Tibial nerve (tissue), 4 donors: ENCODE measurements at regions not wholly inside any gene's neighbourhood (a gene's known extent, or its start where the extent isn't known, plus 50 kb on each side); places are given as distances from the start of the nearest gene placed in this dataset.
A peak's percentile ranks its signal among the peaks of the same experiment; 100 is the strongest.

Source experiments
- DNase-seq, 2 donors: peaks; one replicate each; pipeline ENCODE4 v3.0.0-alpha.2; 2019; ENCODE audit warnings: low spot score in 2 of 2
- H3K27ac ChIP-seq, 4 donors: fragments of 200-600 bp; sonication (generic) in 3 of 4; one replicate each; pipeline ENCODE4 v1.5.1; 2017 to 2019; ENCODE audit warnings: mild to moderate bottlenecking in 1 of 4
- H3K27me3 ChIP-seq, 2 donors: fragments of 200-600 bp; sonication (generic) in 1 of 2; one replicate each; pipeline versions ENCODE4 v1.5.1 to v1.6.0; 2017 to 2019
- H3K36me3 ChIP-seq, 3 donors: fragments of 200-600 bp; sonication (generic); one replicate each; pipeline ENCODE4 v1.5.1; 2018 to 2019
- H3K4me1 ChIP-seq, 4 donors: fragments of 200-600 bp; sonication (generic) in 3 of 4; one replicate each; pipeline ENCODE4 v1.5.1; 2017 to 2019
- H3K4me3 ChIP-seq, 4 donors: fragments of 200-600 bp; sonication (generic) in 3 of 4; one replicate each; pipeline ENCODE4 v1.5.1; 2017 to 2019; ENCODE audit warnings: mild to moderate bottlenecking in 1 of 4, moderate library complexity in 1 of 4
- H3K9me3 ChIP-seq, 4 donors: fragments of 200-600 bp; sonication (generic) in 3 of 4; one replicate each; pipeline ENCODE4 v1.5.1; 2017 to 2019
- EP300 ChIP-seq, 2 donors: sonication (generic); formaldehyde crosslinking; IDR thresholded peaks; one replicate each; pipeline ENCODE4 v1.6.1; 2017; ENCODE audit warnings: antibody characterized with exemption in 2 of 2, mild to moderate bottlenecking in 1 of 2
- POLR2A ChIP-seq, 2 donors: fragments of 450-650 bp; IDR thresholded peaks; one replicate each; pipeline ENCODE4 v1.6.1; 2017; ENCODE audit warnings: antibody characterized with exemption in 2 of 2, mild to moderate bottlenecking in 2 of 2, moderate library complexity in 2 of 2
- WGBS, 2 donors: methylation state at CpG; one replicate each; pipeline ENCODE4 v1.1.5; 2018; 5-methylcytosine and 5-hydroxymethylcytosine counted together
- TF ChIP-seq, protein P1 (sequence below), 5 experiments: fragments of 200-600 bp in 3 of 5; fragments of 450-650 bp in 2 of 5; sonication (generic) in 3 of 5; IDR thresholded peaks; one replicate each; pipeline ENCODE4 v1.5.1; 2016 to 2019; ENCODE audit warnings: antibody characterized with exemption in 5 of 5, mild to moderate bottlenecking in 3 of 5, moderate library complexity in 2 of 5

DNA sequence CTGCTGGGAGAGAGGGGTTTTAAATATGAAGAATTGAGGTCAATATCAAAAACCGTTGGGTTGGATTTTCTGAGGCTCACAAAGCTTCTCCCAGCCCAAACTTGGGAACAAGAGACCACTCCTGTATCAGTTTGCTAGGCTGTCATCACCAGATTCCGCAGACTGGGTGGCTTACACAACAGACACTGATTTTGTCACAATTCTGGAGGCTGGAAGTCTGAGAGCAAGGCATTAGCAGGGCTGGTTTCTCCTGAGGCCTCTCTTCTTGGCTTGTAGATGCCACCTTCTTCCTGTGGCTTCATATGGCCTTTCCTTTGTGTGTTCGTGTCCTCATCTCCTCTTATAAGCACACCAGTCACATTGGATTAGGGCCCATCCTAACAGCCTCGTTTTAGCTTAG is 122.9 kb upstream of the COPS8 start:
- Histone ChIP-seq H3K27me3 (no peaks in the 10 kb centered on the region), H3K27ac (peak overlapping the region in 1 of 4 donors; percentile 4), H3K4me1 (peaks cover 0 to 24% (median 4%) of the 10 kb centered on the region in 4 donors), H3K9me3 (no peaks in the 10 kb centered on the region), H3K4me3 (no peak overlapping the region), H3K36me3 (no peaks in the 10 kb centered on the region)
- 89 to 98% methylated on average over 4 of the region's 4 CpGs for WGBS, 2 donors
- no peak for DNase-seq
- TF ChIP-seq POLR2A (IDR thresholded peaks at IDR 0.05), result no peak
- TF ChIP-seq EP300 (IDR thresholded peaks at IDR 0.05), result no peak
- TF ChIP-seq, protein P1, sequence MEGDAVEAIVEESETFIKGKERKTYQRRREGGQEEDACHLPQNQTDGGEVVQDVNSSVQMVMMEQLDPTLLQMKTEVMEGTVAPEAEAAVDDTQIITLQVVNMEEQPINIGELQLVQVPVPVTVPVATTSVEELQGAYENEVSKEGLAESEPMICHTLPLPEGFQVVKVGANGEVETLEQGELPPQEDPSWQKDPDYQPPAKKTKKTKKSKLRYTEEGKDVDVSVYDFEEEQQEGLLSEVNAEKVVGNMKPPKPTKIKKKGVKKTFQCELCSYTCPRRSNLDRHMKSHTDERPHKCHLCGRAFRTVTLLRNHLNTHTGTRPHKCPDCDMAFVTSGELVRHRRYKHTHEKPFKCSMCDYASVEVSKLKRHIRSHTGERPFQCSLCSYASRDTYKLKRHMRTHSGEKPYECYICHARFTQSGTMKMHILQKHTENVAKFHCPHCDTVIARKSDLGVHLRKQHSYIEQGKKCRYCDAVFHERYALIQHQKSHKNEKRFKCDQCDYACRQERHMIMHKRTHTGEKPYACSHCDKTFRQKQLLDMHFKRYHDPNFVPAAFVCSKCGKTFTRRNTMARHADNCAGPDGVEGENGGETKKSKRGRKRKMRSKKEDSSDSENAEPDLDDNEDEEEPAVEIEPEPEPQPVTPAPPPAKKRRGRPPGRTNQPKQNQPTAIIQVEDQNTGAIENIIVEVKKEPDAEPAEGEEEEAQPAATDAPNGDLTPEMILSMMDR (IDR thresholded peaks at IDR 0.05), result no peak

DNA sequence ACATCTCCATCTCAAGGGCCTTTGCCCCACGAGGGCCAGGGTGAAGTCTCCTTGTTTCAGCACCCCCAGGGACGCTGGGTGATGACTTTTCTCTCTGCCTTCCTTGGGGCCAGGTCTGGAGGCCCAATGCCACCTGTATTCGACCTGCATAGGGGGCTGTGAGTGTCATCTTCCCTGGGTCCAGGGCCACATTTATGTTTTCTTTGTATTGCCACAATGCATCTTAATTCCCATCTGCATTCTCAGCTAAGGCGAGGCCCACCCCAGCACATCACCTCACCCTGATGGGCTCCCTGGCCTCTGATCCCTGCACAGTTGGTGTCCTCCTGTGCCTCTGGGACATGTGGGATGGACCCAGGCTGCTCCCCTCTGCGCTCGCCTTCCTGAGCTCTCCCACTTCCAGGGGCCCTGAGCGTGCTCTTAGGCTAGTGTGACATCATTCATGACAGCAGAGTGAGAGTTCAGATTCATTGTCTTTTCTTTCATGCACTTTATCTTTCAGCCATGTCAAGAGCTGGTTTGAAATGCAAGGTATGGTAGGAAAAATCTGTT is 122.0 kb upstream of the COPS8 start:
- no peaks in the 10 kb centered on the region for H3K36me3 ChIP-seq
- DNase-seq, result no peak
- H3K27me3 ChIP-seq, result no peaks in the 10 kb centered on the region
- H3K9me3 ChIP-seq, result no peaks in the 10 kb centered on the region
- TF ChIP-seq EP300 (IDR thresholded peaks at IDR 0.05), result no peak
- TF ChIP-seq, protein P1 (IDR thresholded peaks at IDR 0.05), result no peak
- TF ChIP-seq POLR2A (IDR thresholded peaks at IDR 0.05), result no peak
- H3K4me3 ChIP-seq, result no peak overlapping the region
- WGBS, 2 donors, result 81 to 87% methylated on average over 7 of the region's 7 CpGs
- H3K27ac ChIP-seq, result peak overlapping the region in 1 of 4 donors; percentile 47
- H3K4me1 ChIP-seq, result peaks cover 0 to 17% (median 4%) of the 10 kb centered on the region in 4 donors

DNA sequence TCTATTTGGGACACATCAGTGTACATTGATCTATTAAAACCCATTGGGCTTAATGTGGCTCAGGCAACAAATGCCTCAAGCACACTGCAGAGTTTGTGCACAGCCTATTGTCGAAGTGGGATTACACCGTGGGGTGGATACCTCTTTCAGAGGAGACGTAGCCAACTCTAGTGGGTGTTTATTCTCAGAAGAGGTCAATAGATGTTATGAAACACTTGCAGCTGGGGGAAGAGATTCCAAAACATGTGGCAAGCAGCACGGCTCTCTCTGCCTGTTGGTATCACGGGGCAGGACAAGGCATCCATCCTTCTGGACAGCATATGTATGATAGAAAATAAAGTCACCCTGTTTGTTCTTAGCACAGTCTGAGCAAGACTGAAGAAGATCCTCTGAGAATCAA is 121.4 kb upstream of the COPS8 start:
- H3K36me3 ChIP-seq, result no peaks in the 10 kb centered on the region
- DNase-seq, result peak; percentile 65 to 75
- H3K4me3 ChIP-seq, result no peak overlapping the region
- H3K4me1 ChIP-seq, result peaks cover 0 to 13% (median 4%) of the 10 kb centered on the region in 4 donors
- TF ChIP-seq POLR2A (IDR thresholded peaks at IDR 0.05), result no peak
- TF ChIP-seq EP300 (IDR thresholded peaks at IDR 0.05), result peak in 1 of 2 donors; percentile 88
- TF ChIP-seq, protein P1 (IDR thresholded peaks at IDR 0.05), result no peak
- no peaks in the 10 kb centered on the region for H3K9me3 ChIP-seq
- WGBS, 2 donors, result 60 to 63% methylated on average over 5 of the region's 5 CpGs
- peak overlapping the region in 2 of 4 donors; percentile 40 to 60 for H3K27ac ChIP-seq
- no peaks in the 10 kb centered on the region for H3K27me3 ChIP-seq

- no peak overlapping the region for H3K4me3 ChIP-seq
- H3K27ac ChIP-seq, result peak overlapping the region in 1 of 4 donors; percentile 60
- 87 to 88% methylated on average over 13 of the region's 13 CpGs for WGBS, 2 donors
- no peaks in the 10 kb centered on the region for H3K27me3 ChIP-seq
- no peaks in the 10 kb centered on the region for H3K9me3 ChIP-seq
- H3K4me1 ChIP-seq, result peaks cover 0 to 14% (median 4%) of the 10 kb centered on the region in 4 donors
- no peak for TF ChIP-seq POLR2A (IDR thresholded peaks at IDR 0.05)
- TF ChIP-seq, protein P1 (IDR thresholded peaks at IDR 0.05), result no peak
- TF ChIP-seq EP300 (IDR thresholded peaks at IDR 0.05), result no peak
- H3K36me3 ChIP-seq, result no peaks in the 10 kb centered on the region
- no peak for DNase-seq
Measured at GRCh38 chr2:236965021-236965840, 120.5 kb upstream of the COPS8 start.

GRCh38 chr2:236965841-236966096 is 119.9 kb upstream of the COPS8 start:
- Histone ChIP-seq H3K4me1 (peaks cover 0 to 18% (median 6%) of the 10 kb centered on the region in 4 donors), H3K27ac (no peak overlapping the region), H3K4me3 (no peak overlapping the region), H3K27me3 (no peaks in the 10 kb centered on the region), H3K9me3 (no peaks in the 10 kb centered on the region), H3K36me3 (no peaks in the 10 kb centered on the region)
- DNase-seq, result no peak
- no peak for TF ChIP-seq POLR2A (IDR thresholded peaks at IDR 0.05)
- TF ChIP-seq EP300 (IDR thresholded peaks at IDR 0.05), result no peak
- TF ChIP-seq, protein P1 (IDR thresholded peaks at IDR 0.05), result no peak
- 96 to 100% methylated on average over 1 of the region's 1 CpG for WGBS, 2 donors
